HCT116 (cell line): ENCODE measurements at regions not wholly inside any gene's neighbourhood (a gene's known extent, or its start where the extent isn't known, plus 50 kb on each side); places are given as distances from the start of the nearest gene placed in this dataset.

Experiments
- ATAC-seq: fragments of 200-7000 bp; cut with Tn5 transposase; 2 replicates; pipeline ENCODE4 v1.9.1; 2020; ENCODE audit warnings: mild to moderate bottlenecking, moderate library complexity
- BruUV-seq: library from RNA; stranded (reverse); fragments of 400-500 nt; replicated peaks from 2 replicates; lab custom pipeline; 2021; lab: Mats Ljungman, UMichigan
- CTCF ChIA-PET: fragments of 300-600 bp; sonication (Branson Sonifier 250); formaldehyde crosslinking; loops from one replicate; lab custom pipeline; 2021; ENCODE audit warnings: antibody characterized with exemption; lab: Charles Lee
- POLR2A ChIA-PET: fragments of 300-600, 350-600 bp; sonication (Branson Sonifier 250); formaldehyde crosslinking; loops from one replicate; lab custom pipeline; 2021; ENCODE audit warnings: antibody characterized with exemption; lab: Charles Lee
- RAD21 ChIA-PET, 2 experiments: fragments of 300-600 bp; sonication (Branson Sonifier 250); formaldehyde crosslinking; loops; one replicate each; lab custom pipeline; 2023; ENCODE audit warnings: low total read pairs in 2 of 2; ENCODE audit not compliant: uncharacterized antibody in 2 of 2, unreplicated experiment in 2 of 2, low non-redundant PET in 1 of 2; lab: Charles Lee
- DNase-seq: peaks from one replicate; pipeline ENCODE4 v3.0.0-alpha.2; 2010; ENCODE audit warnings: low read depth, low spot score
- H2AFZ ChIP-seq: fragments of 200-600 bp; shearing (Covaris generic), sonication (generic); 2 replicates; pipeline ENCODE4 v1.6.1; 2017; ENCODE audit warnings: low read depth, mixed run types, mixed read lengths, antibody characterized with exemption, low read length; ENCODE audit not compliant: poor library complexity, severe bottlenecking
- H3K27ac ChIP-seq: 2 replicates; pipeline ENCODE4 v1.5.1; 2012; ENCODE audit warnings: low read depth, low read length
- H3K27me3 ChIP-seq: fragments of 200-600 bp; sonication (generic); 2 replicates; pipeline ENCODE4 v1.6.1; 2016; ENCODE audit warnings: mixed run types, low read length, mixed read lengths; ENCODE audit not compliant: insufficient read depth
- H3K36me3 ChIP-seq, 2 experiments: fragments of 200-500 bp in 1 of 2; fragments of 200-600 bp in 1 of 2; sonication (Bioruptor generic) in 1 of 2; sonication (generic) in 1 of 2; 2 replicates each; pipeline versions ENCODE4 v1.5.1 to v1.6.1; 2014 to 2016; ENCODE audit warnings: low read length in 2 of 2, inconsistent platforms in 1 of 2, mixed read lengths in 1 of 2, mixed run types in 1 of 2; ENCODE audit not compliant: insufficient read depth in 2 of 2, control insufficient read depth in 1 of 2
- H3K4me1 ChIP-seq, 2 experiments: fragments of 200-600 bp in 1 of 2; sonication (generic) in 1 of 2; 2 replicates each; pipeline versions ENCODE4 v1.5.1 to v1.6.1; 2012 to 2017; ENCODE audit warnings: low read length in 2 of 2, inconsistent platforms in 1 of 2, mild to moderate bottlenecking in 1 of 2, mixed read lengths in 1 of 2, mixed run types in 1 of 2, moderate library complexity in 1 of 2; ENCODE audit not compliant: insufficient read depth in 2 of 2, control insufficient read depth in 1 of 2
- H3K4me2 ChIP-seq: fragments of 200-600 bp; sonication (generic); 2 replicates; pipeline ENCODE4 v1.6.1; 2017; ENCODE audit warnings: mixed run types, low read length, mixed read lengths
- H3K4me3 ChIP-seq, 2 experiments: fragments of 200-600 bp in 1 of 2; sonication (generic) in 1 of 2; replicated peaks in 1 of 2; 2 replicates each; pipeline ENCODE4 v1.5.1; 2011 to 2016; ENCODE audit warnings: low read length in 2 of 2, control low read depth in 1 of 2, low read depth in 1 of 2, mild to moderate bottlenecking in 1 of 2, mixed read lengths in 1 of 2, mixed run types in 1 of 2
- H3K79me2 ChIP-seq: fragments of 200-600 bp; sonication (generic); 2 replicates; pipeline ENCODE4 v1.6.1; 2017; ENCODE audit warnings: mild to moderate bottlenecking, mixed run types, low read length, moderate library complexity, mixed read lengths; ENCODE audit not compliant: insufficient read depth
- H3K9ac ChIP-seq: fragments of 200-600 bp; sonication (generic); 2 replicates; pipeline ENCODE4 v1.6.1; 2016; ENCODE audit warnings: low read length, mixed read lengths
- H3K9me2 ChIP-seq: fragments of 200-600 bp; sonication (generic), shearing (Covaris generic); 2 replicates; pipeline ENCODE4 v1.6.1; 2017; ENCODE audit warnings: mixed run types, mild to moderate bottlenecking, moderate library complexity; ENCODE audit not compliant: insufficient read depth
- H3K9me3 ChIP-seq, 2 experiments: fragments of 200-500 bp in 1 of 2; fragments of 200-600 bp in 1 of 2; sonication (Bioruptor generic) in 1 of 2; sonication (generic) in 1 of 2; 2 replicates each; pipeline ENCODE4 v1.6.1; 2014 to 2017; ENCODE audit warnings: low read length in 2 of 2, mixed read lengths in 2 of 2, inconsistent platforms in 1 of 2, low read depth in 1 of 2, mild to moderate bottlenecking in 1 of 2, mixed run types in 1 of 2, moderate library complexity in 1 of 2; ENCODE audit not compliant: control insufficient read depth in 1 of 2, insufficient read depth in 1 of 2
- H4K20me1 ChIP-seq: fragments of 200-600 bp; sonication (generic), shearing (Covaris generic); 2 replicates; pipeline ENCODE4 v1.6.1; 2017; ENCODE audit warnings: mixed run types, mild to moderate bottlenecking, moderate library complexity; ENCODE audit not compliant: insufficient read depth
- ATF3 ChIP-seq: IDR thresholded peaks from 2 replicates; pipeline ENCODE4 v1.6.1; 2012
- CEBPB ChIP-seq: IDR thresholded peaks from 2 replicates; pipeline ENCODE4 v1.6.1; 2012; ENCODE audit warnings: low read depth
- CTCF ChIP-seq, 3 experiments: fragments of 200-600 bp in 1 of 3; sonication (generic) in 1 of 3; IDR thresholded peaks in 2 of 3; conservative IDR thresholded peaks in 1 of 3; 2 replicates each; pipeline ENCODE4 v1.5.1; 2012 to 2017; ENCODE audit warnings: low read depth in 2 of 3, low read length in 2 of 3, antibody characterized with exemption in 1 of 3, borderline replicate concordance in 1 of 3, control low read depth in 1 of 3, mild to moderate bottlenecking in 1 of 3, mixed read lengths in 1 of 3, mixed run types in 1 of 3, moderate library complexity in 1 of 3; ENCODE audit not compliant: insufficient read depth in 1 of 3
- EGR1 ChIP-seq: IDR thresholded peaks from 2 replicates; pipeline ENCODE4 v1.6.1; 2012; ENCODE audit warnings: low read depth
- POLR2A ChIP-seq: IDR thresholded peaks from 2 replicates; pipeline ENCODE4 v1.7.0; 2011; ENCODE audit warnings: borderline replicate concordance; ENCODE audit not compliant: insufficient read depth, insufficient read length; ENCODE audit errors: extremely low read depth
- SP1 ChIP-seq: IDR thresholded peaks from 2 replicates; pipeline ENCODE4 v1.6.1; 2012; ENCODE audit warnings: low read depth
- SRF ChIP-seq: IDR thresholded peaks from 2 replicates; pipeline ENCODE4 v1.6.1; 2012; ENCODE audit warnings: low read depth
- YY1 ChIP-seq: IDR thresholded peaks from 2 replicates; pipeline ENCODE4 v1.6.1; 2011; ENCODE audit warnings: low read length, low read depth, moderate library complexity, mild to moderate bottlenecking; ENCODE audit not compliant: insufficient replicate concordance; ENCODE audit errors: extremely low read depth
- ZBTB33 ChIP-seq: IDR thresholded peaks from 2 replicates; pipeline ENCODE4 v1.6.1; 2011; ENCODE audit warnings: mild to moderate bottlenecking, low read length, moderate library complexity; ENCODE audit not compliant: insufficient replicate concordance; ENCODE audit errors: extremely low read depth
- intact Hi-C: fragments of 100-400 bp; cut with micrococcal nuclease; formaldehyde crosslinking; loops from 2 replicates; pipeline ENCODE4 v1.10.0; 2022

DNA sequence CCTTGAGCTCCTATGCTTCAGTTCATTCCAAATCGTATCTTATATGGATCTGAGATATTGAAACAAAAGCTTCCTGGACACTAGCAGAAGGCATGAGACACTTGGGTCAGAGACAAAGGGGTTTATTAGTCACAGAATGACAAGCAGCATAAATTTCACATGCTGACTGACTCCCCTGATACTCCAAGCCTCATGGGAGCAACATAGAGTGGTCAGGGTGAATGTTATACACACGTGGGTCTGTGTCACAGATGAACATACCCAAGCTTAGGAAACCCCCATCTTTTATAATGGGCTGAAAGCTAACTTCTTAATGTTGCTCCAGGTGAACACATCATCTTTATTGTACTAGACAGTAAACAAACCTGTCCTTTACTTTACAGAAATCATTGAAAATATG lies 599.9 kb upstream of the RGS18 start:
- Histone ChIP-seq H3K4me2 (no peak overlapping the region), H3K9me3 (no peaks in the 10 kb centered on the region), H3K9me2 (no peaks in the 10 kb centered on the region), H3K4me1 (no peaks in the 10 kb centered on the region)
- ATAC-seq = no peak
- TF ChIP-seq ZBTB33 (no peak), SP1 (no peak), YY1 (no peak), EGR1 (no peak), SRF (no peak), CTCF (IDR thresholded peaks at IDR 0.05 in 2 of 3, conservative IDR thresholded peaks at IDR 0.05 in 1 of 3; ENCODE audit: borderline replicate concordance in 1 of 3, insufficient read depth in 1 of 3, low read depth in 2 of 3, low read length in 2 of 3) (no peak), POLR2A (no peak), ATF3 (no peak), CEBPB (no peak)
- TF ChIP-seq, all 23 proteins: peak for 0
- RAD21 ChIA-PET = no interaction called here
- BruUV-seq = no TSS peak
- POLR2A ChIA-PET = no interaction called here
- no peaks in the 10 kb centered on the region for H3K79me2 ChIP-seq
- H4K20me1 ChIP-seq = no peaks in the 10 kb centered on the region
- no peaks in the 10 kb centered on the region for H3K36me3 ChIP-seq
- no peak overlapping the region for H3K4me3 ChIP-seq
- CTCF ChIA-PET = no interaction called here
- no peak overlapping the region for H2AFZ ChIP-seq
- no peaks in the 10 kb centered on the region for H3K27me3 ChIP-seq
- no peak for DNase-seq
- no peak overlapping the region for H3K27ac ChIP-seq
- H3K9ac ChIP-seq = no peak overlapping the region
- intact Hi-C loops = no loop called here
